ENCODE measurements at regions not wholly inside any gene's neighbourhood (a gene's known extent, or its start where the extent isn't known, plus 50 kb on each side); places are given as distances from the start of the nearest gene placed in this dataset.

DNA sequence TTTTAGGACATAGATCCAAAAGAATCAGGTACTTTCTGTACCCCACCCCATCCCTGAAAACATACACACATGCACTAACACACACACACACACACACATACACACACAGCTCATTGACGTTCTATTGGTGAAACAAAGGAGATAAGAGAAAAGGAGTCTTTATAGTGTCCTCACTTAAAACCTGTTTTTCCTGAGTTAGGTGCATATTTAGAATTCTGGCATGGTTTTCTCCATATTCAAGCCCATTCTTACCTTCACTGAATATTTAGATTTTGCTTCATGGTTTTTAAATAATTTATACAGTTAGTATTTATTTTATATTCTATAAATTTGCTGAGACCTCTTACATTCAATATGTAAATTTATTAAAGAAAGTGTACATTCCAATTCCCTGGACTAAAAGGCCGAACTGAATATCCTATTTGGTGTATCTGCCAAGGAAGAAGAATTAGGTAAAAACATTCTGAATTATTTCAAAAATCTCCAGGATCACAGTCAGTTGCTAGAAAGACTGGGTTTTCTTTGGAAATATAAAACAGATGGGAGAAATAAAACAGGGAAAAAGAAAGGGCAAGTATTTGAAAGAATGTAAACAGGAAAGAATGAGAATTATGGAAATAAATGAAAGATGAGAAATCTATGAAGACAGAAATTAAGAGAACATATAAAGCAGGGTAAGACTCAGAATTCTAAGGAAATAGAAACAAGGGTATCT is 556.2 kb downstream of the KCTD12 start:
- TF ChIP-seq POLR2A (IDR thresholded peaks at IDR 0.05; ENCODE audit: low read depth, low read length) (no peak), SPI1 (IDR thresholded peaks at IDR 0.05; ENCODE audit: low read depth, low read length) (no peak), POU2F2 (IDR thresholded peaks at IDR 0.05; ENCODE audit: low read depth, low read length) (no peak), POLR2AphosphoS5 (IDR thresholded peaks at IDR 0.05; ENCODE audit: low read depth, low read length) (no peak), PAX5 (IDR thresholded peaks at IDR 0.05; ENCODE audit: insufficient read depth, low read length, severe bottlenecking) (no peak)
